Stimulated activated naive CD4-positive, alpha-beta T cell treated with Interleukin-2 at 50 U/mL for 16 hours (primary cell): ENCODE measurements at regions not wholly inside any gene's neighbourhood (a gene's known extent, or its start where the extent isn't known, plus 50 kb on each side); places are given as distances from the start of the nearest gene placed in this dataset.

ENCODE experiments used
- DNase-seq: peaks from one replicate; lab custom pipeline; 2025; lab: John Stamatoyannopoulos, UW

GRCh38 chr15:93553167-93553935 is 464.3 kb upstream of the RGMA start:
- no peak for DNase-seq

GRCh38 chr15:93543093-93543492 is 454.1 kb upstream of the RGMA start:
- no peak for DNase-seq

- DNase-seq: no peak
Observed at GRCh38 chr15:93527374-93528050, 438.5 kb upstream of the RGMA start.

- no peak for DNase-seq
Observed at GRCh38 chr15:93524432-93524831, 435.4 kb upstream of the RGMA start.

DNA sequence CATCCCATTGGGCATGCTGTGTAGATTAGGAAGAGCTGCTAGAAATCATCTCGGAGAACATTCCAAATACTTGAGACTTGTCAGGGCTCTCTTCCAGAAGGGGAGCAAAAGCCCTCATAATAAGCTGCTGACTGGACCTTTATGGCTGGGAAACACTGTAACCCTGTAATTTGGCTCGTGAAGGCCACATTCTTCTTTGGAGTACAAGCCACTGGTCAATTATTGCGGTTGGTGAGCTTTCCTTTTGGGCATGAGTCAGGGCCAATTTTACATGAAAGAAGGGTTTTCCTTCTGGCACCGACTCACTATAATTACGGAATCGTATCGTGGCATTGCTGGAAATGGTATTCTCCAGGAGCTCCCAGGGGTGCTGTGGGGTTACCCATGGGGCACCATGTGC is 434.5 kb upstream of the RGMA start:
- no peak for DNase-seq

DNA sequence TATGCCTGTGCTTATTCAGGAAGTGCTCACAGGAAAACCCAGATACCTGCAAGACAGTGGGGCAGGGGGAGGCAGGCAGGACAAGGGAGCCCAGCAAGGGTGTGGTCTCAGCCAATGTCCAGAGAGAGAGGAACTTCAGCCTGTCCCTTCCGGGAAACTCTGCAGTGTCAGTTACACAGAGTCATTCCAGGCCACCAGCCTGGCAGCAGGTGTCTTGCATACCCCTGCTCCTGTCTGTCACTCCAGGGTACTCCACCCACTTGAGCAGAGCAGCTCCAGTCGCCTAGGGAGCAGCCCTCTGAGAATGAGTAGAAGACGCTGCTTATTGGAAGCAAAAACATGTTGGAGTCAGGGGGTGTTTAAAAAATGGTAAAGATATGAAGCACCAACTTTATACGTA is 431.2 kb upstream of the RGMA start:
- no peak for DNase-seq

- no peak for DNase-seq
Observed at GRCh38 chr15:93519599-93519998, 430.6 kb upstream of the RGMA start.

GRCh38 chr15:93517176-93517575 is 428.2 kb upstream of the RGMA start:
- no peak for DNase-seq

DNA sequence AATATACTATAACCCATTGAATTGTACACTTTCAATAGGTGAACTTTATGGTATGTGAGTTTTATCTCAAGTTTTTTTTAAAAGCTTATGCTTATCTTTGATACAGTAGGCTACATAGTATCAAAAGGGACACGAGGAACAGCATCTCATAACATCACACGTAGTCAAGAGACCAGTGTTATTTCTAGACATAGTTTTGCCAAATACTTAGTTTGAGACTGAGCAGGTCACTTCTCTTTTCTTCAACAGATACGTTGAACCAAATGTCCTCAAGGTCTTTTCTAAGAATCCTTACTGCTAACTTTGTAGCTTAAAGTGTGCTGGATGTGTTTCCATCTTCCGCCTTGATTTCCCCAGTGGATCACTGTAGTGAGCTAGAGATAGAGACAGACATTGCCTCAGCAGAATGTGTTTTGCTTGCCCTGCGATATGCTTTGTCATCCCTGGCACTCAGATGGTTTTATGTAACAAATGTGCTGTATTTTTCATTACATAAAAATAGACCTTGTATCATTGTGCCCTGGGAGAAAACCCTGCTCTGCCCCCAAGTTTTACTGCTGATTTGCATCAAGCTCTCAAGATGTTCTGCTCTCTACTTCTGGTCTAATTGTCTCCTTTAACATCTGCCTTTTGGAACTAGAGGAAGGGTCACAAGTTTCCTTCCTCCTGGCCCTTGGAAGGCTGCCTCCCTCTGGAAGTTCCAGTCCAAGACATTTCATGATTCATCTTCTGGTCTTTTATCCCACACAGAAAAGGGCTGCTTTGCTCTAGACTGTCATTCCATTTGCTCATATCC is 426.4 kb upstream of the RGMA start:
- no peak for DNase-seq

DNA sequence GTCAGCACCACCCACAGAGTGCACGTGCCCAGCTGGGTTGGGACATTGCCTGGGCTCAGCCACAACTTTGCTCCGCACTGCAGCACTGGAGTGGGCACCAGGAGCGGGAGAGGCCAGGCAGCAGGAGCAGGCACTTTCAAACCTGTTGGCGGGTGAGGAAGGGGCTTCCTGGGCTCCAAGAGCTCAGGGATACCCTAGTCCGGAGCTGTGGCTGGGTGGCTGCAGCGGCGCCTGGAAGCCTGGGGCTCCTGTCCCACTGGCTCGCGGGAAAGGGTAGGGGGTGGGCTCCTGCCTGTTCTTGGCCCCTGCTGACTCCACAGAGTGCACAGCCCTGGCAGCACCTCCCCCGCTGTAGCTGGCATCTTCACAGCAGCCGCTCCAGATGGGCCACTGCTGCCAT is 417.6 kb upstream of the RGMA start:
- no peak for DNase-seq

DNA sequence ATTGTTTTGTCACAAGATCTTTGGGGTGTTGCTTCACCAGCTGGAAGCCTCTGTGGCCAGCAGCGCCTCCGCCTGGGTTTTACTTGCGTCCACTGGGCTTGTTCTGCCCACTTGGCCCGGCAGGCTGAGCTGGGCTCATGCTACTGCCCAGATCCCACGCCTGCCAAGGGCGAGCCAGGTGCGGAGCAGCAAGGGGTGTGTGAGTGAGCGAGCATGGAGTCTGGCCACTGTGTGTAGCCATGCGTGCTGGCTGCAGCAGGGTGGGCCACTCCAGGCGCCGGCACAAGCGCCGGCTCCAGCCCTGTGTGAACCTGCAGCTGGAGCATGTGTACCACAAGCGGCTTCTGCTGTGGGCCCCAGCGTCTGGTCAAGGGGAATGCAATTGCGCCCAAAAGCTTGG is 416.5 kb upstream of the RGMA start:
- no peak for DNase-seq

DNA sequence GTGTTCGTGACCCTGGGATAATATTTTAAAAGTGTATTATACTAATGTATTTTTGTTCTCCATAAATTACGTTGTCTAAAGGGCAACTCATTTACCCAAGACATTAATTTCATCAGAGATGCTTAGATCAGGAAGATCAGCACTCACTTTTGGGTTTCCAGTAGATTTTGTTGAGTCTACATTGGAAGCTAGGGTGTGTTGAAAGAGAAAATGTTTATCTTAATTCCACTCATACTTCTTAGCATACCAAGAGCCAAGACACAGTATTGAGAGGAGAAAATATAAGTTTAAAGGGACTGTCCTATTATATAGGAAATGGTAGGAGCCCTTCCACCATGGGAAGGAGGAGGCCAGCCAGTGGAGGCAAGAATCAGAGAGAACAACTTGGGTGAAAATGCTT is 412.9 kb upstream of the RGMA start:
- no peak for DNase-seq

DNA sequence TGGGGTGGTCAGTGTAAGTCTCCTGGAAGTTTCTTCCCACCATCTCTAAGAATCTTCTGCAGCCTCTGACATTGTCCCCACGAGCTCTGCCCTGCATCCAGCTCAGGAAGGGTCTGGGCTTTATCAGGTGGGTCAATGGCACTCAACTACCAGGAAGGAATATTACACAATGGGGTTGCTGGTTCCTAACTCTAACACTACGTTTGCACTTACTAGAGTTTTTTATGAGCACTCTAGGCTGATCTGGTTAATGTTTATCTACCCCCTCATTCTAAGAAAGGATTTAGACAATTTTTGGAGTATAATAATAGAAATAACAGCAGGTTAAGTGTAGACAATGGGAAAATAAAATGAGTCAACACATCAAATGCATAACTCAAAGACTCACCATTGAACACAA is 411.1 kb upstream of the RGMA start:
- no peak for DNase-seq

DNA sequence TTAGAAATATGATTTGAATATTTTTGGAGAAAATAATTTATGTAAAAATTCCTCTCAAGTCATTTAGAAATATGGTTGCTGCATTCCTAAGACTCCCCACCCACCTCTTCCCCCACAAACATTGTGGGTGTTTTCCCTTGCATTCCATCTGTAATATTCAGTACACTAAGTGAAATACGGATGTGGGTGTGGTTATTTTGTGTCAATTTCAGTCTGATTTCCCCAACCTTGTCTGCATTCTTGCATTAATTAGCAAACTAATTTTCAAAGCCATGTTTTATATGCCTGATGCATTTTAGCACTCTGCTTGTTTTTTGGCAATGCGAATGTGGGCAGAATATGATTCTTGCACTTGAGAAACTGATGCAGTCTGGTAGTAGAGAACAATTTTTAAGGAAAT is 408.3 kb upstream of the RGMA start:
- no peak for DNase-seq

- no peak for DNase-seq
Observed at GRCh38 chr15:93496888-93497287, 407.9 kb upstream of the RGMA start.

DNA sequence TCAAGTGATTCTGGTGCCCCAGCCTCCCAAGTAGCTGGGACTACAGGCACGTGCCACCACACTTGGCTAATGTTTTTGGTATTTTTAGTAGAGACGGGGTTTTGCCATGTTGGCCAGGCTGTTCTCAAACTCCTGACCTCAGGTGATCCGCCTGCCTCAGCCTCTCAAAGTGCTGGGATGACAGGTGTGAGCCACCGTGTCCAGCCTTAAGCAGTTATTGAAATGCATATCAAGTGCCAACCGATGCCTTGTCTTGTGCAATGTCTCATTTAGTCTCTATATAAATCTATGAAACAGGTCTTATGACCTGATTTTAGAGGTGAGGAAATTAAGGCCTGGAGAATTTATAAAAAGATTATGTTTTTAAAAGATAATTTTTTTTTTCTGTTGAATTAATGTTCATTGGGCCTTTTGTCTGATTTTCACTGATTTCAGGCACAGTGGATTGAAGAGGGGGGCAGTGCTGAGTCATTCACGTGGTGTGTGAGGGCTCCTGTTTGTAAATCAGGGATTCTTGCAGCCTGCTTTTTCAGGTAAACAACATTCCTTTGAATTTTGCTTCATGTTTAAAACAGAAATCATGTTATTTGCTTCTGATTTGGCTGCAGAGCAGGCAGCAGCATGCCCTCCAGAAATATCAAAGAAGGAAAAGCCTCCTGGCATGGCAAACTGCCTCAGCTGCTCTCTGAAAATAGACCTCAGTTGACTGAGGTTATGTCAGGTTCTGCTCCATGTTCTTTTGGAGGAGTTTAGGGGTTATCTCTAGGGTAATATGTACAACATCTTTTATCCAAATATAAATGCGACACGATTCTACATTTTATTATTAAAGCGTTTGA is 407.0 kb upstream of the RGMA start:
- DNase-seq: no peak

DNA sequence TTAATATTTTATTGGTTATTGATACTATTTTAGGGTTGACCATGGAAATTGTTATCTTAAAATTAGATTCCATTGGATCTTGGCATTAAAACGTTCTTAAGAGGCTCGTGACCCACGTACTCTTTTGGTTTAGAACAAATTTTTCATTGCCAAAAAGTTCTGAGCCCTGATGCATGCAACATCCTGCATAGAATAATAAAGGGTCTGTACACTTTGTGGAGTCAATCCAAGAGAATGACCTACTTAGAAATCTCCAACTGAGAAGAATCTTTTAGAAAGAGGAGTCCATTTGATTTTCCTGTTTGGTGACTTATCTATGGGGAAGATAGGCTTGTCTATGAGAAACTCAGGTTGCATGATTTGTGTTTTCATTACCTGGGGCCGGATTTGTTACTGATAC is 404.2 kb upstream of the RGMA start:
- DNase-seq: no peak

GRCh38 chr15:93491291-93491690 is 402.3 kb upstream of the RGMA start:
- no peak for DNase-seq

- no peak for DNase-seq
Observed at GRCh38 chr15:93488296-93488713, 399.3 kb upstream of the RGMA start.

GRCh38 chr15:93486407-93487117 is 397.6 kb upstream of the RGMA start:
- no peak for DNase-seq
